Left forelimb (tissue), 1 donor: ENCODE measurements at regions not wholly inside any gene's neighbourhood (a gene's known extent, or its start where the extent isn't known, plus 50 kb on each side); places are given as distances from the start of the nearest gene placed in this dataset.

Experiments used
- DNase-seq: peaks from one replicate; pipeline ENCODE4 v3.0.0-alpha.2; 2018; ENCODE audit warnings: low spot score

GRCh38 chr18:76202322-76202721, 292.7 kb downstream of the ZNF516 start:
- DNase-seq = no peak

GRCh38 chr18:76195601-76196000, 299.4 kb downstream of the ZNF516 start:
- no peak for DNase-seq

- no peak for DNase-seq
Observed at GRCh38 chr18:76188097-76188496, 306.9 kb downstream of the ZNF516 start.

GRCh38 chr18:76179257-76179656, 315.8 kb downstream of the ZNF516 start:
- no peak for DNase-seq

- DNase-seq = no peak
Observed at GRCh38 chr18:76177160-76177559, 317.9 kb downstream of the ZNF516 start.

GRCh38 chr18:76174451-76174850, 320.6 kb downstream of the ZNF516 start:
- no peak for DNase-seq

GRCh38 chr18:76169733-76170132, 325.3 kb downstream of the ZNF516 start:
- DNase-seq = no peak

GRCh38 chr18:76167845-76168621, 327.0 kb downstream of the ZNF516 start:
- DNase-seq = no peak

GRCh38 chr18:76167410-76167809, 327.6 kb downstream of the ZNF516 start:
- no peak for DNase-seq

GRCh38 chr18:76162886-76163285, 332.2 kb downstream of the ZNF516 start:
- DNase-seq = no peak

GRCh38 chr18:76161983-76162382, 333.1 kb downstream of the ZNF516 start:
- DNase-seq = no peak

GRCh38 chr18:76153691-76154090, 341.4 kb downstream of the ZNF516 start:
- no peak for DNase-seq

GRCh38 chr18:76149734-76150133, 345.3 kb downstream of the ZNF516 start:
- DNase-seq = no peak

GRCh38 chr18:76149284-76149683, 345.8 kb downstream of the ZNF516 start:
- no peak for DNase-seq

GRCh38 chr18:76145521-76146376, 349.3 kb downstream of the ZNF516 start:
- no peak for DNase-seq

- no peak for DNase-seq
Observed at GRCh38 chr18:76144844-76145243, 350.2 kb downstream of the ZNF516 start.

GRCh38 chr18:76142611-76143010, 352.4 kb downstream of the ZNF516 start:
- DNase-seq = no peak

GRCh38 chr18:76139844-76140243, 355.2 kb downstream of the ZNF516 start:
- no peak for DNase-seq

GRCh38 chr18:76137216-76137615, 357.8 kb downstream of the ZNF516 start:
- DNase-seq = no peak

GRCh38 chr18:76136701-76137100, 358.3 kb downstream of the ZNF516 start:
- no peak for DNase-seq

- DNase-seq = no peak
Observed at GRCh38 chr18:76134628-76135027, 360.4 kb downstream of the ZNF516 start.

GRCh38 chr18:76133873-76134272, 361.2 kb downstream of the ZNF516 start:
- no peak for DNase-seq

- no peak for DNase-seq
Observed at GRCh38 chr18:76131738-76132137, 363.3 kb downstream of the ZNF516 start.
